LoVo (cell line): ENCODE measurements at regions not wholly inside any gene's neighbourhood (a gene's known extent, or its start where the extent isn't known, plus 50 kb on each side); places are given as distances from the start of the nearest gene placed in this dataset.

ENCODE experiments used
- DNase-seq: peaks from one replicate; pipeline ENCODE4 v3.0.0-alpha.2; 2016; ENCODE audit warnings: low spot score

DNA sequence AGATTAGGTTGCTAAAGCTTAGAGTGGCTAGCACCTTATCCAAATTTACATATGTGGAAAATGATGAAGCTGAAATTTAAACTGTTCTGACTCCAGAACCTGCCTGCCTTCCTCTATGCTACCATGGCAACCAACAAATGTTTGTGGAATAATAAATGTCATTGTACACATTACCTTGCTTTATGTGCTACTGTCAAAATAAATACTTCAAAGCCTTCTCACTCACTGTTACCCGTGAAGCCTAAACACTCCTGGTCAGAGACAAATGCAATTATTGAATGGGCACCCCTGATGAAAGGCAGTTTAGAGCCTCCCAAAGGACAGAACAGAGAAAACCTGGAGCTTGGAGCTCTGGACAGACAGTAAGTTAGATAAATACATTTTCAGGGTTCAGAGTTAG lies 158.6 kb downstream of the FAM114A2 start:
- DNase-seq, result no peak

DNA sequence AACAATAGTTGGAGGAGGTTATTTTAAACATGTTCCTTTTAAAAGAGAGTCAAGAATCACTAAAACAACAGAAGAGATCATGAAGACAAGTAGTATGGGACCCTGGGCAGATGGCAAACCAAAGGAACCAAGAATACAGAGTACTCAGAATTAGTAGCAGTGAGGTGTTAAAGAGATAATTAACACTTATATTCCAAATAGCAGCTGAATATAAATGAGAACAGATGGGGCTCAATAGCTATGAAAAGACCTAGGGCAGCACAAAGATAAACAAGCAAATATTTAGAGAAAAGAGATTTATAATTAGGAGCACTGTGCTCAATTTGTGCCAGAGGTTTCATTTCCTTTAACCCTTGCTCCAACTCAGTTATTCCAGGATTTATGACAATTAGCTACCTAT lies 159.1 kb downstream of the FAM114A2 start:
- DNase-seq, result no peak

DNA sequence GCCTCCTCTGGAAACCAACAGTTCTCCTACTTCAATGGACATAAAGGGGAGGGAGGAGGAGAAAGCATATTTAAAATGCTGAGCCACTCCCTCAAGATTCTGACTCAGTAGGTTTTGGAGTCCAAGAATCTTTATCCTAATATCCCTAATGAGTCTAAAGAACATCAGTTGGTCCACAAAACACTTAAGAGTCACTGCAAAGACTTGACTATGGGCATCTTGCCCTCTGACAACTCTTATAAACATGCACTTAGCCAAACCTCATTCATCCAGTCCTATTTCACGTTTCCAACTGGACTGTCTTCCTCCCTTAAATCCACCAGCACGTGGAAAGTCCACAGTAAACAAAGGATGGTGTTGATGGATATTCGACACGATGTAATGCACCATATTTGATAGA lies 172.5 kb downstream of the FAM114A2 start:
- DNase-seq, result peak; percentile 2

DNA sequence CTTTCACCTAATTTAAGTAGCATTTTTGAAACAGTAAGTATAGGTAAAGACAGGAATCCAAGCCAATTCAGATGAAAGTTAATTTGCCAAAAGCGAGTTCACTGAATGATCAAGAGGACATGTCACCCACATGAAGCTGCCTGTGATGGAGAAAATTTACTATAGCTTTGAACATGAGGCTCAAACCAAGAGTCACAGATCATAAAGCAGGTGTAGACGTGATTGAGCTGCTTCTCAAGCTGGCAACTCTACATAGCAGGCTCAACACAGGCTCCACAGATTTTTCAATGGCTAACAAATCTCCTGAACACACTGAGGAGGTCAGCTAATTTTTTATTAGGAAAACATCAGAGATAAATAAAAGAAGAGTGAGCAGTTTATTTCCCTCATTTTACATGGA lies 173.7 kb downstream of the FAM114A2 start:
- no peak for DNase-seq

DNA sequence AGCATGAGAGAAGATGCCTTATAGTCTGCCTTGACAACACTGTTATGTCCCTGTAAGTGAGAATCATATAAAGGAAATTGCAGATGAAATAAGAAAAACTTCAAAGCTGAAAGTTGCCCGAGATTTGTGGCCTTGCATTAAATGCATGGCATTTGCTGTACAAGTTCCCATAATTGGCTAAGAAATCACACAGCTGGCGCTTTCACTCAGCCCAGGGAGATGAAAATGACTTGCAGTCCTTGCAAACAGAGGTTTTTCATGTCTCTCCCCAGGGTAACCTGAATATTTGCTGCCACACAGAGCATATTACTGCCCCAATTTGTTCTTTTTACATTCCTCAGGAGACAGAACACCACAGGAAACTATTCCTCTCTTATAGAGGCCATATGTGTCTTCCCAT lies 174.8 kb downstream of the FAM114A2 start:
- no peak for DNase-seq
